Astrocyte (in vitro differentiated cells and primary cell): ENCODE measurements at regions not wholly inside any gene's neighbourhood (a gene's known extent, or its start where the extent isn't known, plus 50 kb on each side); places are given as distances from the start of the nearest gene placed in this dataset.

Experiments
- DNase-seq: peaks from one replicate; pipeline ENCODE4 v3.0.0-alpha.2; 2010; ENCODE audit warnings: low read depth
- FAIRE-seq: peaks from 2 replicates; lab custom pipeline; 2011; peaks lifted over from hg19 to GRCh38; lab: Jason Lieb, UNC
- H2AFZ ChIP-seq: 2 replicates; pipeline ENCODE4 v1.6.0; 2012; ENCODE audit warnings: low read depth, low read length, inconsistent platforms
- H3K27ac ChIP-seq: 2 replicates; pipeline ENCODE4 v1.5.1; 2011; ENCODE audit warnings: low read depth, low read length, inconsistent platforms
- H3K27me3 ChIP-seq: 2 replicates; pipeline ENCODE4 v1.6.0; 2011; ENCODE audit warnings: low read length, inconsistent platforms; ENCODE audit not compliant: insufficient read depth
- H3K36me3 ChIP-seq: 2 replicates; pipeline ENCODE4 v1.5.1; 2011; ENCODE audit warnings: low read length, inconsistent platforms; ENCODE audit not compliant: insufficient read depth
- H3K4me1 ChIP-seq: 2 replicates; pipeline ENCODE4 v1.5.1; 2011; ENCODE audit warnings: low read length, inconsistent platforms; ENCODE audit not compliant: insufficient read depth
- H3K4me2 ChIP-seq: 2 replicates; pipeline ENCODE4 v1.6.0; 2012; ENCODE audit warnings: low read length, inconsistent platforms
- H3K4me3 ChIP-seq: 2 replicates; pipeline ENCODE4 v1.5.1; 2011; ENCODE audit warnings: low read depth, mild to moderate bottlenecking, low read length, inconsistent platforms; ENCODE audit not compliant: insufficient read depth
- H3K79me2 ChIP-seq: 2 replicates; pipeline ENCODE4 v1.6.0; 2012; ENCODE audit warnings: mild to moderate bottlenecking, low read length, inconsistent platforms; ENCODE audit not compliant: insufficient read depth
- H3K9ac ChIP-seq: 2 replicates; pipeline ENCODE4 v1.6.0; 2012; ENCODE audit warnings: mild to moderate bottlenecking, low read length, inconsistent platforms
- H3K9me3 ChIP-seq: 2 replicates; pipeline ENCODE4 v1.5.1; 2012; ENCODE audit warnings: low read depth, mild to moderate bottlenecking, low read length, inconsistent platforms; ENCODE audit not compliant: insufficient read depth
- H4K20me1 ChIP-seq: 2 replicates; pipeline ENCODE4 v1.6.0; 2012; ENCODE audit warnings: low read length, inconsistent platforms; ENCODE audit not compliant: insufficient read depth
- H3K27ac Mint-ChIP-seq: one replicate; pipeline ENCODE4 v1.8.0; 2021; ENCODE audit warnings: mild to moderate bottlenecking, mixed read lengths; ENCODE audit not compliant: unreplicated experiment
- H3K27me3 Mint-ChIP-seq: one replicate; pipeline ENCODE4 v1.8.0; 2021; ENCODE audit warnings: low read depth, mixed read lengths; ENCODE audit not compliant: unreplicated experiment
- H3K36me3 Mint-ChIP-seq: one replicate; pipeline ENCODE4 v1.8.0; 2021; ENCODE audit warnings: low read depth, mixed read lengths; ENCODE audit not compliant: unreplicated experiment
- H3K4me1 Mint-ChIP-seq: one replicate; pipeline ENCODE4 v1.8.0; 2021; ENCODE audit warnings: low read depth, mixed read lengths; ENCODE audit not compliant: unreplicated experiment
- H3K4me3 Mint-ChIP-seq: one replicate; pipeline ENCODE4 v1.8.0; 2021; ENCODE audit warnings: mild to moderate bottlenecking, moderate library complexity, mixed read lengths; ENCODE audit not compliant: unreplicated experiment
- H3K9me3 Mint-ChIP-seq: one replicate; pipeline ENCODE4 v1.8.0; 2021; ENCODE audit warnings: mild to moderate bottlenecking, mixed read lengths; ENCODE audit not compliant: unreplicated experiment
- EZH2 ChIP-seq: IDR thresholded peaks from 2 replicates; pipeline ENCODE4 v1.6.1; 2012; ENCODE audit warnings: mild to moderate bottlenecking, low read length, inconsistent platforms; ENCODE audit not compliant: insufficient read depth
- TF ChIP-seq, protein P1 (sequence below): IDR thresholded peaks from 2 replicates; pipeline ENCODE4 v1.5.1; 2011; ENCODE audit warnings: low read depth, mild to moderate bottlenecking, inconsistent platforms, low read length, moderate library complexity; ENCODE audit not compliant: insufficient read depth

DNA sequence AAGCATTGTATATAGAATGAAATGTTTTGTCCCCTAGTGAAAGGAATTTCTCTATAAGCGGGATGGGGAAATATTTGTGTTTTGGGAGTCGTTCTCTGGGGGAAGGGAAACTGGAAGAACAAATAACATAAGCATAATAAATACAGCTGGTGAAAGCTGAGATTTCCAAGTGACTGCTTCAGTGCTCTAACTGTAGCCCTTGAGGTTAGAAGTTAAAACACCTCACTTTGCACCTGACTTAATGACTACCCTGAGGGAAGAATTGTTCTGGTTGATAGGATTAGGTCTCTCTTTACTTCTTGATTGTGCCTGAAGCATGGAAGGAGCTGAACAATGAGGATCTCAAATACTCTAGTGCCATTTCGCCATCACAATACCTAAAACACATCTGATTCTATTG, 307.4 kb downstream of the MAN2A1 start:
- H3K4me1 ChIP-seq = peaks cover 16% of the 10 kb centered on the region
- H3K9me3 ChIP-seq = no peaks in the 10 kb centered on the region
- H3K27ac ChIP-seq = no peak overlapping the region
- FAIRE-seq (no peak), DNase-seq (no peak)
- no peaks in the 10 kb centered on the region for H3K79me2 ChIP-seq
- H4K20me1 ChIP-seq = no peaks in the 10 kb centered on the region
- H3K4me2 ChIP-seq = no peak overlapping the region
- H3K27me3 ChIP-seq = no peaks in the 10 kb centered on the region
- TF ChIP-seq, protein P1, sequence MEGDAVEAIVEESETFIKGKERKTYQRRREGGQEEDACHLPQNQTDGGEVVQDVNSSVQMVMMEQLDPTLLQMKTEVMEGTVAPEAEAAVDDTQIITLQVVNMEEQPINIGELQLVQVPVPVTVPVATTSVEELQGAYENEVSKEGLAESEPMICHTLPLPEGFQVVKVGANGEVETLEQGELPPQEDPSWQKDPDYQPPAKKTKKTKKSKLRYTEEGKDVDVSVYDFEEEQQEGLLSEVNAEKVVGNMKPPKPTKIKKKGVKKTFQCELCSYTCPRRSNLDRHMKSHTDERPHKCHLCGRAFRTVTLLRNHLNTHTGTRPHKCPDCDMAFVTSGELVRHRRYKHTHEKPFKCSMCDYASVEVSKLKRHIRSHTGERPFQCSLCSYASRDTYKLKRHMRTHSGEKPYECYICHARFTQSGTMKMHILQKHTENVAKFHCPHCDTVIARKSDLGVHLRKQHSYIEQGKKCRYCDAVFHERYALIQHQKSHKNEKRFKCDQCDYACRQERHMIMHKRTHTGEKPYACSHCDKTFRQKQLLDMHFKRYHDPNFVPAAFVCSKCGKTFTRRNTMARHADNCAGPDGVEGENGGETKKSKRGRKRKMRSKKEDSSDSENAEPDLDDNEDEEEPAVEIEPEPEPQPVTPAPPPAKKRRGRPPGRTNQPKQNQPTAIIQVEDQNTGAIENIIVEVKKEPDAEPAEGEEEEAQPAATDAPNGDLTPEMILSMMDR = no peak
- no peak for TF ChIP-seq EZH2
- Mint-ChIP-seq H3K4me3 (no peak overlapping the region), H3K27ac (no peak overlapping the region), H3K36me3 (no peaks in the 10 kb centered on the region), H3K9me3 (no peaks in the 10 kb centered on the region), H3K4me1 (peaks cover 6% of the 10 kb centered on the region), H3K27me3 (no peaks in the 10 kb centered on the region)
- H3K9ac ChIP-seq = no peak overlapping the region
- no peak overlapping the region for H2AFZ ChIP-seq
- H3K4me3 ChIP-seq = no peak overlapping the region
- no peaks in the 10 kb centered on the region for H3K36me3 ChIP-seq

DNA sequence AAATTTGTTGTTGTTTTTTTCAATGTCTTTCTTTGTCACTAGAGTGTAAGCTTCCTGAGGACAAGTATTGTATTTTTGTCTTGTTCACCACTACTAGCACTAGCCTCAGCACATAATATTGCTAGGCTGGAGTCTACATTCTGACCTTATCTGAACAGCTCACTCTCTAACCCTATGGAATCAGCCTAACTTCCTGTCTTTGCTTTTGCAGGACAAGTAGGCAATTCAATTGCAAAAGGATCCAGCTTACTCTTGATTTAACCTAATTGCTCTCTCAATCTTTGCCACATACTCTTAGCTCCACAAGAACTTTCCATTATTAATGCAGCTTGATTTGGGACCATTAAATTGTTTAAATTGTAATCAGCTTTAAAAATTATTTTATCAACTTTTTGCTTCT, 308.5 kb downstream of the MAN2A1 start:
- Histone ChIP-seq H2AFZ (no peak overlapping the region), H3K4me3 (no peak overlapping the region), H3K9me3 (no peaks in the 10 kb centered on the region), H3K4me2 (no peak overlapping the region), H3K4me1 (peaks cover 16% of the 10 kb centered on the region), H4K20me1 (no peaks in the 10 kb centered on the region), H3K9ac (no peak overlapping the region), H3K27ac (no peak overlapping the region), H3K36me3 (no peaks in the 10 kb centered on the region), H3K79me2 (no peaks in the 10 kb centered on the region), H3K27me3 (no peaks in the 10 kb centered on the region)
- Mint-ChIP-seq H3K4me1 (peaks cover 6% of the 10 kb centered on the region), H3K4me3 (no peak overlapping the region), H3K9me3 (no peaks in the 10 kb centered on the region), H3K27me3 (no peaks in the 10 kb centered on the region), H3K27ac (no peak overlapping the region), H3K36me3 (no peaks in the 10 kb centered on the region)
- no peak for DNase-seq
- TF ChIP-seq EZH2 = no peak
- TF ChIP-seq, protein P1 = no peak
- no peak for FAIRE-seq

DNA sequence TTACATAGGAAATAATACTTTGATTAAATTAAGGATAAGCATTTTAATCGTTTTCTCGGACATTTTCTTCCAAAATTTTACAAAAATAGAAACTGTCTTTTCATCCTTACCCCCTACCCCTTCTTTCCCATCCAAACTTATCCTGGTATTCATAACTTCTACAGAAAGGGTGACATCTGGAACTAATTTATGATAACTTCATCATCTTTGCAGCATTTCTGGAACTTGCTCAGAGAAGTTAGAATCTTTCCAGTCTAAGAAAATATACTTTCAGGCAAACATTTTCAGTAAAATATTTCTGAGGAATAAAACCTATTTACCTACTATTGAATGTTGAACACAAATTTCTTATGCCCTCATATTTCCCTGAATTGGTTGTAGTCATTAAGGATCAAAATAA, 309.0 kb downstream of the MAN2A1 start:
- no peaks in the 10 kb centered on the region for H3K36me3 Mint-ChIP-seq
- H3K4me3 Mint-ChIP-seq = no peak overlapping the region
- H3K27ac ChIP-seq = no peak overlapping the region
- H3K4me3 ChIP-seq = no peak overlapping the region
- H4K20me1 ChIP-seq = no peaks in the 10 kb centered on the region
- H3K79me2 ChIP-seq = no peaks in the 10 kb centered on the region
- H2AFZ ChIP-seq = no peak overlapping the region
- peaks cover 6% of the 10 kb centered on the region for H3K4me1 Mint-ChIP-seq
- TF ChIP-seq, protein P1 = no peak
- no peak for TF ChIP-seq EZH2
- no peaks in the 10 kb centered on the region for H3K9me3 Mint-ChIP-seq
- H3K36me3 ChIP-seq = no peaks in the 10 kb centered on the region
- no peaks in the 10 kb centered on the region for H3K27me3 ChIP-seq
- no peak overlapping the region for H3K4me2 ChIP-seq
- H3K27ac Mint-ChIP-seq = no peak overlapping the region
- no peaks in the 10 kb centered on the region for H3K9me3 ChIP-seq
- H3K9ac ChIP-seq = no peak overlapping the region
- no peaks in the 10 kb centered on the region for H3K27me3 Mint-ChIP-seq
- DNase-seq = no peak
- peaks cover 16% of the 10 kb centered on the region for H3K4me1 ChIP-seq
- no peak for FAIRE-seq
